ENCODE measurements at regions not wholly inside any gene's neighbourhood (a gene's known extent, or its start where the extent isn't known, plus 50 kb on each side); places are given as distances from the start of the nearest gene placed in this dataset.
A peak's percentile ranks its signal among the peaks of the same experiment; 100 is the strongest.
"Not testable (repeated sequence)": the region's sequence is repeated elsewhere in the genome, so short reads cannot be mapped to it uniquely, and the experiment has no call there.

- DNase-seq: not testable (repeated sequence)
These were observed 376.8 kb upstream of the PODXL start for GRCh38 chr7:131933219-131933618.

- no peak for DNase-seq
These were observed 375.8 kb upstream of the PODXL start for GRCh38 chr7:131932271-131932670.

- no peak for DNase-seq
These were observed 374.9 kb upstream of the PODXL start for GRCh38 chr7:131931370-131931769.

- DNase-seq: no peak
These were observed 373.2 kb upstream of the PODXL start for GRCh38 chr7:131929632-131930031.

- DNase-seq: no peak
These were observed 371.5 kb upstream of the PODXL start for GRCh38 chr7:131927770-131928423.

GRCh38 chr7:131925636-131926035, 369.2 kb upstream of the PODXL start:
- no peak for DNase-seq

GRCh38 chr7:131924857-131925256, 368.4 kb upstream of the PODXL start:
- DNase-seq: no peak

- not testable (repeated sequence) for DNase-seq
These were observed 366.5 kb upstream of the PODXL start for GRCh38 chr7:131922948-131923347.

- DNase-seq: no peak
These were observed 364.6 kb upstream of the PODXL start for GRCh38 chr7:131921016-131921415.

- DNase-seq: no peak
These were observed 363.7 kb upstream of the PODXL start for GRCh38 chr7:131919920-131920709.

- DNase-seq: no peak
These were observed 354.7 kb upstream of the PODXL start for GRCh38 chr7:131911112-131911511.

GRCh38 chr7:131909151-131909768, 352.8 kb upstream of the PODXL start:
- no peak for DNase-seq

GRCh38 chr7:131908714-131909113, 352.3 kb upstream of the PODXL start:
- no peak for DNase-seq

- no peak for DNase-seq
These were observed 349.1 kb upstream of the PODXL start for GRCh38 chr7:131905471-131905973.

GRCh38 chr7:131904760-131905327, 348.4 kb upstream of the PODXL start:
- no peak for DNase-seq

- DNase-seq: no peak
These were observed 346.9 kb upstream of the PODXL start for GRCh38 chr7:131903315-131903714.

- no peak for DNase-seq
These were observed 344.4 kb upstream of the PODXL start for GRCh38 chr7:131900785-131901287.

- no peak for DNase-seq
These were observed 343.0 kb upstream of the PODXL start for GRCh38 chr7:131899271-131900030.

- no peak for DNase-seq
These were observed 342.0 kb upstream of the PODXL start for GRCh38 chr7:131898418-131898817.

GRCh38 chr7:131897790-131898165, 341.4 kb upstream of the PODXL start:
- no peak for DNase-seq

GRCh38 chr7:131897016-131897789, 340.8 kb upstream of the PODXL start:
- DNase-seq: peak; percentile 76

Measured in NCI-H69 (cell line).